B cell (primary cell): ENCODE measurements at regions not wholly inside any gene's neighbourhood (a gene's known extent, or its start where the extent isn't known, plus 50 kb on each side); places are given as distances from the start of the nearest gene placed in this dataset.

Source experiments
- ATAC-seq: fragments of 200-7000 bp; cut with Tn5 transposase; one replicate; pipeline ENCODE4 v1.10.0; 2021; ENCODE audit warnings: low read depth, mild to moderate bottlenecking, moderate number of reproducible peaks, moderate library complexity
- CTCF ChIA-PET: fragments of 350-600 bp; sonication (Branson Sonifier 250); formaldehyde crosslinking; loops from one replicate; lab custom pipeline; 2021; ENCODE audit warnings: antibody characterized with exemption, inconsistent platforms; lab: Charles Lee
- POLR2A ChIA-PET: fragments of 350-600 bp; sonication (Branson Sonifier 250); formaldehyde crosslinking; loops from one replicate; lab custom pipeline; 2021; ENCODE audit warnings: antibody characterized with exemption; lab: Charles Lee
- DNase-seq: peaks from one replicate; pipeline ENCODE4 v3.0.0; 2013
- H2AFZ ChIP-seq: 2 replicates; pipeline ENCODE4 v1.6.1; 2012; ENCODE audit warnings: mild to moderate bottlenecking, low read depth, low read length; ENCODE audit not compliant: insufficient read depth, poor library complexity, severe bottlenecking
- H3K27ac ChIP-seq, 2 donors: 1 replicate in 1 of 2; 2 replicates in 1 of 2; pipeline ENCODE4 v1.5.1; 2012 to 2013; ENCODE audit warnings: low read length in 2 of 2, mild to moderate bottlenecking in 2 of 2, moderate library complexity in 1 of 2
- H3K27me3 ChIP-seq, 4 experiments: fragments of 200-600 bp in 1 of 4; sonication (generic) in 1 of 4; replicated peaks in 1 of 4; 1 replicate in 2 of 4; 2 replicates in 2 of 4; pipeline versions ENCODE4 v1.6.1 to v1.7.0; 2013 to 2016; ENCODE audit warnings: low read length in 3 of 4, mild to moderate bottlenecking in 2 of 4, mixed read lengths in 1 of 4, moderate library complexity in 1 of 4; ENCODE audit not compliant: insufficient read depth in 4 of 4, control insufficient read depth in 3 of 4; ENCODE audit errors: control extremely low read depth in 1 of 4
- H3K36me3 ChIP-seq, 2 experiments: replicated peaks in 1 of 2; 1 replicate in 1 of 2; 2 replicates in 1 of 2; pipeline versions ENCODE4 v1.6.1 to v1.7.1; 2013; ENCODE audit warnings: low read length in 1 of 2; ENCODE audit not compliant: insufficient read depth in 2 of 2, control insufficient read depth in 1 of 2; ENCODE audit errors: control extremely low read depth in 1 of 2, extremely low read depth in 1 of 2
- H3K4me1 ChIP-seq, 2 donors: fragments of 200-600 bp in 1 of 2; sonication (generic) in 1 of 2; 1 replicate in 1 of 2; 2 replicates in 1 of 2; pipeline versions ENCODE4 v1.5.1 to v1.6.1; 2013 to 2017; ENCODE audit warnings: low read length in 2 of 2; ENCODE audit not compliant: control insufficient read depth in 2 of 2, insufficient read depth in 2 of 2
- H3K4me2 ChIP-seq: replicated peaks from 2 replicates; pipeline ENCODE3; 2012; ENCODE audit warnings: mild to moderate bottlenecking, low read depth, low read length; ENCODE audit not compliant: poor library complexity, severe bottlenecking
- H3K4me3 ChIP-seq, 5 experiments: fragments of 200-600 bp in 1 of 5; sonication (generic) in 1 of 5; 1 replicate in 3 of 5; 2 replicates in 2 of 5; pipeline versions ENCODE4 v1.5.1 to v1.7.0; 2011 to 2016; ENCODE audit warnings: low read length in 4 of 5, mild to moderate bottlenecking in 4 of 5, low read depth in 2 of 5, control low read depth in 1 of 5, moderate library complexity in 1 of 5; ENCODE audit not compliant: insufficient read depth in 1 of 5; ENCODE audit errors: control extremely low read depth in 1 of 5, extremely low read depth in 1 of 5
- H3K79me2 ChIP-seq: fragments of 200-600 bp; sonication (generic); one replicate; pipeline ENCODE4 v1.6.0; 2016; ENCODE audit warnings: low read length; ENCODE audit not compliant: control insufficient read depth, insufficient read depth
- H3K9ac ChIP-seq: fragments of 200-600 bp; sonication (generic); 2 replicates; pipeline ENCODE4 v1.6.1; 2017; ENCODE audit warnings: mild to moderate bottlenecking, low read length, moderate library complexity
- H3K9me3 ChIP-seq, 3 donors: one replicate each; pipeline versions ENCODE4 v1.6.1 to v1.7.1; 2013; ENCODE audit warnings: low read length in 2 of 3; ENCODE audit not compliant: control insufficient read depth in 2 of 3, insufficient read depth in 1 of 3; ENCODE audit errors: control extremely low read depth in 1 of 3
- H4K20me1 ChIP-seq: 2 replicates; pipeline ENCODE4 v1.6.0; 2012; ENCODE audit warnings: mild to moderate bottlenecking, low read length; ENCODE audit not compliant: insufficient read depth, control insufficient read depth, poor library complexity, severe bottlenecking
- H3K27ac Mint-ChIP-seq: one replicate; pipeline ENCODE4 v1.8.0; 2021; ENCODE audit warnings: mixed read lengths
- H3K27me3 Mint-ChIP-seq: one replicate; pipeline ENCODE4 v1.8.0; 2021; ENCODE audit warnings: mixed read lengths
- H3K4me1 Mint-ChIP-seq: one replicate; pipeline ENCODE4 v1.8.0; 2021; ENCODE audit warnings: mixed read lengths
- H3K4me3 Mint-ChIP-seq: one replicate; pipeline ENCODE4 v1.8.0; 2021; ENCODE audit warnings: mixed read lengths
- H3K9me3 Mint-ChIP-seq: one replicate; pipeline ENCODE4 v1.8.0; 2022; ENCODE audit warnings: mixed read lengths; ENCODE audit not compliant: insufficient read depth
- CTCF ChIP-seq: fragments of 200-600 bp; IDR thresholded peaks from one replicate; pipeline ENCODE4 v1.8.0; 2022; ENCODE audit warnings: antibody characterized with exemption, mild to moderate bottlenecking
- EZH2 ChIP-seq: IDR thresholded peaks from 2 replicates; pipeline ENCODE4 v1.6.1; 2012; ENCODE audit warnings: borderline replicate concordance, low read depth, mild to moderate bottlenecking, moderate library complexity, low read length; ENCODE audit not compliant: insufficient read depth, poor library complexity, severe bottlenecking
- WGBS: methylation state at CpG from one replicate; pipeline ENCODE4 v1.1.5; 2013; ENCODE audit warnings: missing lambda C conversion rate; ENCODE audit not compliant: insufficient coverage; 5-methylcytosine and 5-hydroxymethylcytosine counted together
- intact Hi-C: fragments of 100-400 bp; cut with micrococcal nuclease; formaldehyde crosslinking; loops from one replicate; pipeline ENCODE4 v1.10.0; 2022

GRCh38 chr7:17472939-17473338, 174.5 kb downstream of the AHR start:
- WGBS = no CpG with 5 or more reads among the region's 2 CpGs
- Histone ChIP-seq H3K4me1 (peaks cover 4 to 6% of the 10 kb centered on the region in 2 donors), H4K20me1 (no peaks in the 10 kb centered on the region), H3K36me3 (no peaks in the 10 kb centered on the region), H3K4me2 (no peak overlapping the region), H3K9me3 (no peaks in the 10 kb centered on the region), H3K27me3 (no peaks in the 10 kb centered on the region), H3K4me3 (no peak overlapping the region), H2AFZ (no peak overlapping the region), H3K79me2 (no peaks in the 10 kb centered on the region), H3K27ac (no peak overlapping the region), H3K9ac (no peak overlapping the region)
- TF ChIP-seq CTCF (no peak), EZH2 (no peak)
- H3K9me3 Mint-ChIP-seq = no peaks in the 10 kb centered on the region
- ChIA-PET CTCF (interaction anchor here (0.6 kb wide), 1 partner anchor 190 kb away, joined by 3 read pairs; no protein-coding TSS in a partner anchor), POLR2A (no interaction called here)
- intact Hi-C loops = no loop called here
- H3K4me3 Mint-ChIP-seq = no peak overlapping the region
- ATAC-seq = no peak
- DNase-seq = no peak
- no peaks in the 10 kb centered on the region for H3K27me3 Mint-ChIP-seq
- H3K4me1 Mint-ChIP-seq = peaks cover 11% of the 10 kb centered on the region
- H3K27ac Mint-ChIP-seq = no peak overlapping the region

- Mint-ChIP-seq H3K27me3 (no peaks in the 10 kb centered on the region), H3K4me3 (no peak overlapping the region), H3K4me1 (peaks cover 11% of the 10 kb centered on the region), H3K9me3 (no peaks in the 10 kb centered on the region), H3K27ac (no peak overlapping the region)
- Histone ChIP-seq H3K27me3 (no peaks in the 10 kb centered on the region), H2AFZ (no peak overlapping the region), H4K20me1 (no peaks in the 10 kb centered on the region), H3K4me3 (no peak overlapping the region), H3K27ac (no peak overlapping the region), H3K9me3 (no peaks in the 10 kb centered on the region), H3K79me2 (no peaks in the 10 kb centered on the region), H3K4me1 (peaks cover 4 to 6% of the 10 kb centered on the region in 2 donors), H3K4me2 (no peak overlapping the region), H3K36me3 (no peaks in the 10 kb centered on the region), H3K9ac (no peak overlapping the region)
- ATAC-seq = no peak
- POLR2A ChIA-PET = no interaction called here
- CTCF ChIA-PET = no interaction called here
- intact Hi-C loops = no loop called here
- no peak for DNase-seq
- no peak for TF ChIP-seq CTCF
- TF ChIP-seq EZH2 = no peak
- 95% methylated on average over 9 of the region's 13 CpGs for WGBS
Measured at GRCh38 chr7:17474724-17475344, 176.4 kb downstream of the AHR start.
